Activated naive CD8-positive, alpha-beta T cell (primary cell): ENCODE measurements at regions not wholly inside any gene's neighbourhood (a gene's known extent, or its start where the extent isn't known, plus 50 kb on each side); places are given as distances from the start of the nearest gene placed in this dataset.

Experiments used
- H3K27ac Mint-ChIP-seq: one replicate; pipeline ENCODE4 v1.8.0; 2021; ENCODE audit warnings: mixed read lengths
- H3K27me3 Mint-ChIP-seq: one replicate; pipeline ENCODE4 v1.8.0; 2021; ENCODE audit warnings: mixed read lengths
- H3K36me3 Mint-ChIP-seq: one replicate; pipeline ENCODE4 v1.8.0; 2021; ENCODE audit warnings: mixed read lengths
- H3K4me1 Mint-ChIP-seq: one replicate; pipeline ENCODE4 v1.8.0; 2021; ENCODE audit warnings: low read depth, mixed read lengths
- H3K4me3 Mint-ChIP-seq: one replicate; pipeline ENCODE4 v1.8.0; 2021; ENCODE audit warnings: mild to moderate bottlenecking, mixed read lengths
- H3K9me3 Mint-ChIP-seq: one replicate; pipeline ENCODE4 v1.8.0; 2021; ENCODE audit warnings: low read depth, mixed read lengths

GRCh38 chr15:69573815-69574475 lies 121.3 kb downstream of the RPLP1 start:
- Mint-ChIP-seq H3K36me3 (no peaks in the 10 kb centered on the region), H3K27ac (peak overlapping the region; percentile 24), H3K9me3 (no peaks in the 10 kb centered on the region), H3K4me1 (peaks cover 19% of the 10 kb centered on the region), H3K4me3 (peak overlapping the region; percentile 2), H3K27me3 (no peaks in the 10 kb centered on the region)

GRCh38 chr15:69574506-69574905 lies 121.9 kb downstream of the RPLP1 start:
- Mint-ChIP-seq H3K27me3 (no peaks in the 10 kb centered on the region), H3K36me3 (no peaks in the 10 kb centered on the region), H3K9me3 (no peaks in the 10 kb centered on the region), H3K27ac (peak overlapping the region; percentile 24), H3K4me1 (peaks cover 19% of the 10 kb centered on the region), H3K4me3 (no peak overlapping the region)

GRCh38 chr15:69575387-69575786 lies 122.8 kb downstream of the RPLP1 start:
- H3K9me3 Mint-ChIP-seq, result no peaks in the 10 kb centered on the region
- no peak overlapping the region for H3K27ac Mint-ChIP-seq
- no peaks in the 10 kb centered on the region for H3K36me3 Mint-ChIP-seq
- no peaks in the 10 kb centered on the region for H3K27me3 Mint-ChIP-seq
- peaks cover 19% of the 10 kb centered on the region for H3K4me1 Mint-ChIP-seq
- H3K4me3 Mint-ChIP-seq, result no peak overlapping the region

GRCh38 chr15:69576035-69576526 lies 123.5 kb downstream of the RPLP1 start:
- H3K9me3 Mint-ChIP-seq, result no peaks in the 10 kb centered on the region
- H3K4me1 Mint-ChIP-seq, result peaks cover 19% of the 10 kb centered on the region
- no peak overlapping the region for H3K4me3 Mint-ChIP-seq
- H3K36me3 Mint-ChIP-seq, result no peaks in the 10 kb centered on the region
- H3K27me3 Mint-ChIP-seq, result no peaks in the 10 kb centered on the region
- no peak overlapping the region for H3K27ac Mint-ChIP-seq

GRCh38 chr15:69576948-69577351 lies 124.3 kb downstream of the RPLP1 start:
- Mint-ChIP-seq H3K4me3 (no peak overlapping the region), H3K4me1 (peaks cover 19% of the 10 kb centered on the region), H3K27me3 (no peaks in the 10 kb centered on the region), H3K9me3 (no peaks in the 10 kb centered on the region), H3K27ac (no peak overlapping the region), H3K36me3 (no peaks in the 10 kb centered on the region)

GRCh38 chr15:69577397-69577796 lies 124.8 kb downstream of the RPLP1 start:
- H3K4me1 Mint-ChIP-seq, result peaks cover 19% of the 10 kb centered on the region
- no peak overlapping the region for H3K4me3 Mint-ChIP-seq
- H3K9me3 Mint-ChIP-seq, result no peaks in the 10 kb centered on the region
- H3K27ac Mint-ChIP-seq, result no peak overlapping the region
- H3K36me3 Mint-ChIP-seq, result no peaks in the 10 kb centered on the region
- no peaks in the 10 kb centered on the region for H3K27me3 Mint-ChIP-seq

GRCh38 chr15:69578252-69578651 lies 125.6 kb downstream of the RPLP1 start:
- Mint-ChIP-seq H3K27me3 (no peaks in the 10 kb centered on the region), H3K27ac (no peak overlapping the region), H3K36me3 (no peaks in the 10 kb centered on the region), H3K4me3 (no peak overlapping the region), H3K4me1 (peaks cover 19% of the 10 kb centered on the region), H3K9me3 (no peaks in the 10 kb centered on the region)

- no peak overlapping the region for H3K27ac Mint-ChIP-seq
- peaks cover 16% of the 10 kb centered on the region for H3K4me1 Mint-ChIP-seq
- no peak overlapping the region for H3K4me3 Mint-ChIP-seq
- no peaks in the 10 kb centered on the region for H3K27me3 Mint-ChIP-seq
- no peaks in the 10 kb centered on the region for H3K36me3 Mint-ChIP-seq
- no peaks in the 10 kb centered on the region for H3K9me3 Mint-ChIP-seq
These were observed 126.4 kb downstream of the RPLP1 start for GRCh38 chr15:69578787-69579583.

GRCh38 chr15:69579950-69580618 lies 127.5 kb downstream of the RPLP1 start:
- H3K36me3 Mint-ChIP-seq, result no peaks in the 10 kb centered on the region
- H3K27ac Mint-ChIP-seq, result no peak overlapping the region
- H3K27me3 Mint-ChIP-seq, result no peaks in the 10 kb centered on the region
- H3K4me3 Mint-ChIP-seq, result no peak overlapping the region
- H3K4me1 Mint-ChIP-seq, result peaks cover 11% of the 10 kb centered on the region
- no peaks in the 10 kb centered on the region for H3K9me3 Mint-ChIP-seq

GRCh38 chr15:69583626-69584025 lies 131.0 kb downstream of the RPLP1 start:
- no peak overlapping the region for H3K4me3 Mint-ChIP-seq
- no peaks in the 10 kb centered on the region for H3K36me3 Mint-ChIP-seq
- peaks cover 4% of the 10 kb centered on the region for H3K4me1 Mint-ChIP-seq
- H3K27ac Mint-ChIP-seq, result no peak overlapping the region
- no peaks in the 10 kb centered on the region for H3K27me3 Mint-ChIP-seq
- H3K9me3 Mint-ChIP-seq, result no peaks in the 10 kb centered on the region

GRCh38 chr15:69585937-69586336 lies 133.3 kb downstream of the RPLP1 start:
- H3K4me3 Mint-ChIP-seq, result no peak overlapping the region
- H3K9me3 Mint-ChIP-seq, result no peaks in the 10 kb centered on the region

GRCh38 chr15:69586721-69587120 lies 134.1 kb downstream of the RPLP1 start:
- Mint-ChIP-seq H3K27me3 (no peaks in the 10 kb centered on the region), H3K9me3 (no peaks in the 10 kb centered on the region), H3K4me1 (peaks cover 4% of the 10 kb centered on the region), H3K4me3 (no peak overlapping the region), H3K27ac (no peak overlapping the region), H3K36me3 (no peaks in the 10 kb centered on the region)

More at GRCh38 chr15:69585937-69586336, 133.3 kb downstream of the RPLP1 start:
- Mint-ChIP-seq H3K27ac (no peak overlapping the region), H3K4me1 (peaks cover 4% of the 10 kb centered on the region), H3K27me3 (no peaks in the 10 kb centered on the region), H3K36me3 (no peaks in the 10 kb centered on the region)

- H3K27me3 Mint-ChIP-seq, result no peaks in the 10 kb centered on the region
- no peaks in the 10 kb centered on the region for H3K9me3 Mint-ChIP-seq
- H3K4me1 Mint-ChIP-seq, result peaks cover 4% of the 10 kb centered on the region
- H3K4me3 Mint-ChIP-seq, result no peak overlapping the region
- no peaks in the 10 kb centered on the region for H3K36me3 Mint-ChIP-seq
- no peak overlapping the region for H3K27ac Mint-ChIP-seq
These were observed 135.3 kb downstream of the RPLP1 start for GRCh38 chr15:69587723-69588426.

- Mint-ChIP-seq H3K27me3 (no peaks in the 10 kb centered on the region), H3K9me3 (no peaks in the 10 kb centered on the region), H3K4me1 (peaks cover 7% of the 10 kb centered on the region), H3K27ac (no peak overlapping the region), H3K36me3 (no peaks in the 10 kb centered on the region), H3K4me3 (no peak overlapping the region)
These were observed 137.6 kb downstream of the RPLP1 start for GRCh38 chr15:69590201-69590710.
